Prostate gland (tissue), 2 donors: ENCODE measurements at regions not wholly inside any gene's neighbourhood (a gene's known extent, or its start where the extent isn't known, plus 50 kb on each side); places are given as distances from the start of the nearest gene placed in this dataset.

ENCODE experiments used
- POLR2A ChIP-seq: fragments of 450-650 bp; IDR thresholded peaks from one replicate; pipeline ENCODE4 v1.6.1; 2016; ENCODE audit warnings: antibody characterized with exemption, mild to moderate bottlenecking
- POLR2AphosphoS5 ChIP-seq: sonication (generic); formaldehyde crosslinking; IDR thresholded peaks from one replicate; pipeline ENCODE4 v1.6.1; 2017; ENCODE audit warnings: antibody characterized with exemption
- TF ChIP-seq, protein P1 (sequence below), 4 experiments: fragments of 200-600 bp in 2 of 4; fragments of 450-650 bp in 2 of 4; sonication (generic) in 2 of 4; IDR thresholded peaks; 1 replicate in 3 of 4; 2 replicates in 1 of 4; pipeline ENCODE4 v1.5.1; 2016 to 2019; ENCODE audit warnings: antibody characterized with exemption in 4 of 4, mild to moderate bottlenecking in 2 of 4, moderate library complexity in 2 of 4

DNA sequence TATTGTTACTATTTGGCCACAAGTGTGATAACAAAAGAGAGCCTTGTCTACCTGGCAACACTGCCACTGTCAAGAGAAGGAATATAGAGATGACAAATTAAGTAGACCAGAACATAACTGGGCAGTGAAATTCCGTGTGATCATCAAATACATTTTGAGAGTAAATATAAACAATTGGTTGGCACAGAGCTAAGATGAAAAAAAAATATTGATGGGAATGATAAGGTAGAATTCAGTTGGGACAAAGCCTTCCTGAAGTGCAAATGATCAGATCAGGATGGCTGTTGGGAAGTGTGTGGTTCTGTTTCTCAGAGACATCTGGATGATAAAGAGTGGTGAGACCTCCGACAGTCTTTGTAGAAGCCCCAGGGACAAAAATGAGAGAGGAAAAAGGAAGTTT is 205.5 kb upstream of the CAMK1G start:
- TF ChIP-seq, protein P1, sequence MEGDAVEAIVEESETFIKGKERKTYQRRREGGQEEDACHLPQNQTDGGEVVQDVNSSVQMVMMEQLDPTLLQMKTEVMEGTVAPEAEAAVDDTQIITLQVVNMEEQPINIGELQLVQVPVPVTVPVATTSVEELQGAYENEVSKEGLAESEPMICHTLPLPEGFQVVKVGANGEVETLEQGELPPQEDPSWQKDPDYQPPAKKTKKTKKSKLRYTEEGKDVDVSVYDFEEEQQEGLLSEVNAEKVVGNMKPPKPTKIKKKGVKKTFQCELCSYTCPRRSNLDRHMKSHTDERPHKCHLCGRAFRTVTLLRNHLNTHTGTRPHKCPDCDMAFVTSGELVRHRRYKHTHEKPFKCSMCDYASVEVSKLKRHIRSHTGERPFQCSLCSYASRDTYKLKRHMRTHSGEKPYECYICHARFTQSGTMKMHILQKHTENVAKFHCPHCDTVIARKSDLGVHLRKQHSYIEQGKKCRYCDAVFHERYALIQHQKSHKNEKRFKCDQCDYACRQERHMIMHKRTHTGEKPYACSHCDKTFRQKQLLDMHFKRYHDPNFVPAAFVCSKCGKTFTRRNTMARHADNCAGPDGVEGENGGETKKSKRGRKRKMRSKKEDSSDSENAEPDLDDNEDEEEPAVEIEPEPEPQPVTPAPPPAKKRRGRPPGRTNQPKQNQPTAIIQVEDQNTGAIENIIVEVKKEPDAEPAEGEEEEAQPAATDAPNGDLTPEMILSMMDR (IDR thresholded peaks at IDR 0.05), result no peak
- TF ChIP-seq POLR2A (no peak), POLR2AphosphoS5 (no peak)
